IPS DF 6.9 (cell line): ENCODE measurements at regions not wholly inside any gene's neighbourhood (a gene's known extent, or its start where the extent isn't known, plus 50 kb on each side); places are given as distances from the start of the nearest gene placed in this dataset.

Experiments
- DNase-seq: peaks from one replicate; pipeline ENCODE4 v3.0.0-alpha.2; 2013; ENCODE audit warnings: low read depth, low spot score
- H3K27ac ChIP-seq: one replicate; pipeline ENCODE4 v1.5.1; 2013; ENCODE audit warnings: low read length, control low read depth
- H3K27me3 ChIP-seq: 2 replicates; pipeline ENCODE4 v1.6.1; 2013; ENCODE audit warnings: mild to moderate bottlenecking, low read length; ENCODE audit not compliant: control insufficient read depth, insufficient read depth
- H3K36me3 ChIP-seq: 2 replicates; pipeline ENCODE4 v1.6.1; 2013; ENCODE audit warnings: low read length; ENCODE audit not compliant: control insufficient read depth, insufficient read depth
- H3K4me1 ChIP-seq: 2 replicates; pipeline ENCODE4 v1.6.1; 2013; ENCODE audit warnings: low read length; ENCODE audit not compliant: control insufficient read depth, insufficient read depth
- H3K4me3 ChIP-seq: 2 replicates; pipeline ENCODE4 v1.5.1; 2013; ENCODE audit warnings: mild to moderate bottlenecking, low read length
- H3K9me3 ChIP-seq: 2 replicates; pipeline ENCODE4 v1.6.1; 2013; ENCODE audit warnings: low read length, inconsistent platforms; ENCODE audit not compliant: control insufficient read depth, insufficient read depth
- WGBS: extraction: QIAGEN DNeasy Blood & Tissue Kit; methylation state at CpG from one replicate; pipeline ENCODE4 v1.1.7; 2013; ENCODE audit warnings: mixed read lengths, missing lambda C conversion rate; ENCODE audit not compliant: insufficient read length, insufficient coverage; 5-methylcytosine and 5-hydroxymethylcytosine counted together

DNA sequence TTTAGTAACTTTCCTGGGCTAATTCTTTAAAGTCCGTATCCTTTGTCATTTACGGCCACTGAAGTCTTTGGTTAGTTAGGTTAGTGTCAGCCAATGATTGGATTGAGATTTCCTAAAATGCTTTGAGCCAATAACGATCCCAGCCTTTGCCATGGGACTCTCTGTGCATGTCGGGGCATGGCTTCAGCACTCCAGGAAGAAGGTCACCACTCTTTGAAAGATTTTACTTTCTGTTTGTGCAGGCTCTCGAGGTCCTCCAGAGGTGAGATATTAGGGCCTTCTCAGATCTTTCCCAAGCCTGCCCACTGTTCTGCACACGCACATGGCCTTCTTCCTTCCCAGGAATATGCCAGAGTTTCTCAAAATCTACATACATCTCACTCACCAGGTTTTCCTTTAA is 153.7 kb upstream of the ARGLU1 start:
- no peak for DNase-seq
- no peaks in the 10 kb centered on the region for H3K36me3 ChIP-seq
- no CpG with 5 or more reads among the region's 6 CpGs for WGBS

DNA sequence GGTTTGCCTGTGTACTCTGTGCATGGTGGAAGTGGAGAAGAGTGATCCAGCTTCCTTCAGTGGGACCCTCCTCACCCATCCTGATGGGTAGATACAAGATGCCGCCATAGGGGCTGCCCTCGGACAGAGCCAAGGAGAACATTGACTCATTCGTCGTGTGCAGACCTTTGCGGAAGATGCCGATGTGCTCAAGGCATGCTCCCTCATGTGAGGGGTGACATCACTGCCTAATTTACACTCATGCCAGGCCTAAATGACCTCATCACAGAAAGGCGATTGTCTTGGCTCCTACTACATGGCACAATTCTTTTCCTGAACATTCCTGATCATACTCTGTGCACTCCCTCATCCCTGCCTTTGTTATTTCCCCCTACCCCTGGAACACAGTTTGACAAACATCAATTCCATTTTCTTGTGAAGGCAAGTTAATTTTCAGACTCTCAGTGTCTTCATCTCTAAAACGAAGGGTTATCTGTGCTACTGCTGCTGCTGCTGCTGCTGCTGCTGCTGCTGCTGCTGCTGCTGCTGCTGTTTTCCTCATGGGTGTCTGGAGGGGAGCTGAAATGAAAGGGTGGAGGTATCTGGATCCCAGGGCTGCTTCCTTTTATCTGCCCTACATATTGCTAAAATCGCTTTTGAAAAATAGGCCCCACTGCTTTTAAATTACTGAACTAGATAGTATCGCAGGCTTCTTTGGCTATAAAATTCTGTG is 146.5 kb upstream of the ARGLU1 start:
- Histone ChIP-seq H3K9me3 (no peaks in the 10 kb centered on the region), H3K4me1 (no peaks in the 10 kb centered on the region), H3K27ac (no peak overlapping the region), H3K27me3 (no peaks in the 10 kb centered on the region), H3K4me3 (no peak overlapping the region), H3K36me3 (no peaks in the 10 kb centered on the region)
- no peak for DNase-seq
- no CpG with 5 or more reads among the region's 10 CpGs for WGBS

More for the DNA sequence above, 153.7 kb upstream of the ARGLU1 start:
- H3K4me1 ChIP-seq: no peaks in the 10 kb centered on the region; the same call in 1 of the 2 replicates
- no peak overlapping the region for H3K27ac ChIP-seq
- no peak overlapping the region for H3K4me3 ChIP-seq
- no peaks in the 10 kb centered on the region for H3K9me3 ChIP-seq
- H3K27me3 ChIP-seq: no peaks in the 10 kb centered on the region

DNA sequence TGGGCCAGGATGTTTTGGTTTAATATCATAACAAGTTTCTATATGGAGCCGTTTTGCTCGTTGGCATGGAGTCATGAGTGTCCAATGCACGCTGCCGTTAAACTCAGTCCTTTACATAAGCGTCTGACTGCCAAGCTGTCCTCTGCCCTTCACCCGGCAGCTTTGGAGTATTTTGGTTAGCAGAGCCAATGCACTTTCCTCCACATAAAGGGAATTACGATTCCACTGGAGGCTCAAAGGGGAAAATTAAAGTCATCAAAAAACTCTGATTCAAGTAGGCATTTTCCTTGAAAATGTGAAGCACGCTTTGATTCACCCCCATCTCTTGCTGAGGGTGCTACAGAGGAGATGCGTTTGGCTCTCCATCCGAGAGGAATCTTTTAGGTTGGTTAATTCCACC is 144.4 kb upstream of the ARGLU1 start:
- Histone ChIP-seq H3K4me3 (no peak overlapping the region), H3K9me3 (no peaks in the 10 kb centered on the region), H3K27me3 (no peaks in the 10 kb centered on the region), H3K27ac (no peak overlapping the region), H3K36me3 (no peaks in the 10 kb centered on the region), H3K4me1 (no peaks in the 10 kb centered on the region)
- no peak for DNase-seq
- WGBS: no CpG with 5 or more reads among the region's 10 CpGs

DNA sequence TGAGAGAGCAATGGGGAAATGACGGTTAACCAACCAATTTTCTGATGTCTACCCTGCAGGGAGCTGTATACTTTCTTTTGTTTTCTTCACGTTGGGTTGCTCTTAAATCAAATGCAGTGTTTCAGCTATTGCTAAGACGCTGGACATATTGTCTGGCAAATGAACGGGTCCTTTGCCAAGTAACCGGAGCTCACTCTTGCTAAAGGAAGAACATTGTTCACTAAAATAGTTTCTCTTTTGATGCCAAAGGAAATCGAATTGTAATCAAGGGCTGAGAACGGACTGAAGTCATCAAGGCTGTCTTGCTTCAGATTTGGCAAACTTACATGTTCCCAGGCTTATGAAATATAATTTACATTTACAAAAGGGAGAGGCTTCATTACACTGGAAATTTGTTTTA is 142.3 kb upstream of the ARGLU1 start:
- no peak overlapping the region for H3K27ac ChIP-seq
- no peaks in the 10 kb centered on the region for H3K4me1 ChIP-seq
- no CpG with 5 or more reads among the region's 7 CpGs for WGBS
- H3K27me3 ChIP-seq: no peaks in the 10 kb centered on the region
- DNase-seq: no peak
- H3K4me3 ChIP-seq: no peak overlapping the region
- no peaks in the 10 kb centered on the region for H3K9me3 ChIP-seq
- no peaks in the 10 kb centered on the region for H3K36me3 ChIP-seq

DNA sequence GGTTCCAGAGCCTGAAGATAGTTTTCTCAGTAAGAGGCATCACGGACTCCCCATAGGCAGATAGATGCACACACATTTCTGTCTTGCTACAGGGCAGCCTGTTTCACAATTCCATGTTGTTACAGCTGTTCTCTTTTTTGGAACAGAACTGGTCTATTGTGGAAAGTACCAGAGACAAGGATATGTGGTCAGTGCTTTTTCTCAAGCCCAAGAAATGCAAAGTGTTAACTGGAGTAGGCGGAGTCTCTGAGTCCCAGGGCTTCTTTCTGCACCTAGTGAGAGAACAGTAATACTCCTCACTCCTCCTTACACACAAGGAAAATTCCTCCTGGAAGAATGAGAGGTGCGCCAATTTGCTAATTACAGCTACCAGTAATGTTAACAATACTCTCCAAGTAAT is 141.6 kb upstream of the ARGLU1 start:
- H3K27me3 ChIP-seq: no peaks in the 10 kb centered on the region
- H3K27ac ChIP-seq: no peak overlapping the region
- H3K4me3 ChIP-seq: no peak overlapping the region
- no CpG with 5 or more reads among the region's 3 CpGs for WGBS
- no peaks in the 10 kb centered on the region for H3K4me1 ChIP-seq
- H3K36me3 ChIP-seq: no peaks in the 10 kb centered on the region
- no peaks in the 10 kb centered on the region for H3K9me3 ChIP-seq
- no peak for DNase-seq

DNA sequence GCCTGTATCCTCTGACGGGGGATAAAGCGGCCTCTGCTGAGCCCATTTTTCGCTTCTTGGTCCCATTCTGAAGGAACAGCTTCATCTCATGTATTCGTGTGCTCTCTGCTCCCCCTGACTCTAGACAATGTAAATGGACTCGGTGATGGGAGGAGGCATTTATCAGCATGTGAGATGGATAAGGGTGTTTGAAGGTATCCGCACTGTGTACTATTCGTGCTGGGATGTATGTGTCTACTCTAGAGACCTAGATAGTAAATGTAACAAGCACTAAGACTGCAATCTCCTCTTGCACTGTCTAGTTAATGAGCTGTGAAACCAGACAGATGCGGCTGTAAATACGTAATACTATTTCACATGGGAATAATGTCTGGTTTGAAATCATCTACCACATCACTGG is 134.6 kb upstream of the ARGLU1 start:
- Histone ChIP-seq H3K27me3 (no peaks in the 10 kb centered on the region), H3K27ac (no peak overlapping the region), H3K4me1 (no peaks in the 10 kb centered on the region), H3K4me3 (no peak overlapping the region), H3K36me3 (no peaks in the 10 kb centered on the region), H3K9me3 (no peaks in the 10 kb centered on the region)
- WGBS: no CpG with 5 or more reads among the region's 9 CpGs
- DNase-seq: no peak

DNA sequence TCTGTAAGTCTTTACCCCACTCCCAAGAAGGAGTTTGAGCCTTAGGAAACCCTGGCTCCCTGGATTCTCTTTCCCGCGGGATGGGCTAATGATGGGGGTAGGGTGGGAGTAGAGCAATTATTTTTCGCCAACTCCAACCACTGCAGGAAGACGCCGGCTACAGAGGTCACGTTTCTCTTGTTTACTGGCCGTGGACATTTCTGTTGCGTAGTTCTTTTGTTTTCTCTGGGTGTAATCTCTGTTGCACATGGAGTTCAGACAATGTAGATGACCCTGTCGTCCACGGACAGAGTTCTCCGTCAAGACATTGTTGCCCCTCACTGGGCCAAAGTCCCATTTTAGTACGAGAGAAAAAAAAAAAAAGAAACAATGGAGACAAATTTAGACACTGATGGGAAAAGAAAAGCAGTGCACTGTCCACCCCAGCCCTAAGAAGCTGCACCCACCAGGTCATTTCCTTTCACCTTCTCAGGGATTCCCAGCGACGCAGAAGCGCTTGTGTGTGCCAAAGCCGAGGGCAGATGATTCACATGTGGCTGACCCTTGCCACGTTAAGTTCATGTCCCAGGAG is 133.9 kb upstream of the ARGLU1 start:
- no peak for DNase-seq
- H3K9me3 ChIP-seq: no peaks in the 10 kb centered on the region
- no peak overlapping the region for H3K27ac ChIP-seq
- no CpG with 5 or more reads among the region's 17 CpGs for WGBS
- H3K36me3 ChIP-seq: no peaks in the 10 kb centered on the region
- no peaks in the 10 kb centered on the region for H3K27me3 ChIP-seq
- no peak overlapping the region for H3K4me3 ChIP-seq
- H3K4me1 ChIP-seq: no peaks in the 10 kb centered on the region

DNA sequence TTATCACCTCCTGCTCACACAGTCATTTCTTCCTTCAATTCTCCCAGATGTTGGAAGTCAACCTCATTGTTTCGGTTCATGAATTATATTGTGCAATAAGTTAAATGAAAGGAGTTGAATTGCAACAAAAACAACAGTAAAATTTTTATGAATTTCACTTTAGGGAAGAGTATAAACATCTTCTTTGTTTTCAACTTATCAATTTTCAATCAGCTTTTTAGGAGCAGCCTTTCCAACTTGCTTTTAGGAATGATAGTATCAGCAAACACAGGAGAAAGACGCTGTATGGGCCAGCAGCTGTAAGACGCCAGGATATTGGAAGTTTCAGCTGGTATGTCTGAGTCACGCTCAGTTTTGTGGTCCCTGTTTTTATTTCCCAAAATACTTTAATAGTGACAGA is 132.5 kb upstream of the ARGLU1 start:
- WGBS: no CpG with 5 or more reads among the region's 4 CpGs
- no peaks in the 10 kb centered on the region for H3K27me3 ChIP-seq

DNA sequence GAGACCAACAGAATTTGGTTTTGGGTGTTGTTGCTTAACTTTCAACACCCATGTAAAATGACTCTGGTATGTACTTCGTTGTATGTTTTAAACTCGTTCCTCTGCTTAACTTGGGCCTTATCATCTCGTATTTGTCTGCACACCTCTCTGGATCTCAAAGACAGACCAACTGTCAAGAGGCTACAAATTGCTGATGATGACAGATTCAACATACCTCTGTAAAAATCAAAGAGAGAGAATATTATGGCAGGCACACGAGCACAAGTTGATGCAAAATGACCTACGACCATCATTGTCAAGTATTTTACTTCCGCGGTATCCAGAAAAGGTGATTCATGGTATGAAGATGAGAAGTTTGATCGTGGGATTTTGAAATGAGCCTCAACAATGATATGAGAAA is 132.1 kb upstream of the ARGLU1 start:
- Histone ChIP-seq H3K9me3 (no peaks in the 10 kb centered on the region), H3K4me3 (no peak overlapping the region)
- WGBS: no CpG with 5 or more reads among the region's 8 CpGs

More for the DNA sequence above, 132.5 kb upstream of the ARGLU1 start:
- Histone ChIP-seq H3K27ac (no peak overlapping the region), H3K36me3 (no peaks in the 10 kb centered on the region), H3K4me1 (no peaks in the 10 kb centered on the region), H3K9me3 (no peaks in the 10 kb centered on the region), H3K4me3 (no peak overlapping the region)
- no peak for DNase-seq

DNA sequence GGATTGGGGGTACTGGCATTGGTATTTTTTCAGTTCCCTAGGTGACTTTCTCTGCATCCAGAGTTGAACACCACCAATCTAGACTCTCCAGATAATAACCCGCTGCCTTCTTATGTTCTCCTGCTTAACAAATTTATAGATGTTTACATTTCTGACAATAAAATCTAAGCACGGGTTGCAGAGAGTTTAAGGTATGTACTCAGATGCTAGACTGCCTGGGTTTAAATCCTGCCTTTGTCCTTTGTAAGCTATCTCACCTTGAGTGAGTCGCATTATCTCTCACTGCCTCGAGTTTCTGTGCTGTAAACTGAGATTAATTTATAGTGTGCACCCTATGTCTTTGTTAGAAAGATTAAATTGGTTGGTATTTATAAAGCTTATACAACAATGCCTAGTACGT is 131.4 kb upstream of the ARGLU1 start:
- Histone ChIP-seq H3K27me3 (no peaks in the 10 kb centered on the region), H3K4me3 (no peak overlapping the region), H3K27ac (no peak overlapping the region), H3K36me3 (no peaks in the 10 kb centered on the region), H3K9me3 (no peaks in the 10 kb centered on the region), H3K4me1 (no peaks in the 10 kb centered on the region)
- WGBS: no CpG with 5 or more reads among the region's 5 CpGs
- no peak for DNase-seq

More for the DNA sequence above, 132.1 kb upstream of the ARGLU1 start:
- H3K27ac ChIP-seq: no peak overlapping the region
- DNase-seq: no peak
- no peaks in the 10 kb centered on the region for H3K36me3 ChIP-seq
- no peaks in the 10 kb centered on the region for H3K4me1 ChIP-seq
- H3K27me3 ChIP-seq: no peaks in the 10 kb centered on the region

DNA sequence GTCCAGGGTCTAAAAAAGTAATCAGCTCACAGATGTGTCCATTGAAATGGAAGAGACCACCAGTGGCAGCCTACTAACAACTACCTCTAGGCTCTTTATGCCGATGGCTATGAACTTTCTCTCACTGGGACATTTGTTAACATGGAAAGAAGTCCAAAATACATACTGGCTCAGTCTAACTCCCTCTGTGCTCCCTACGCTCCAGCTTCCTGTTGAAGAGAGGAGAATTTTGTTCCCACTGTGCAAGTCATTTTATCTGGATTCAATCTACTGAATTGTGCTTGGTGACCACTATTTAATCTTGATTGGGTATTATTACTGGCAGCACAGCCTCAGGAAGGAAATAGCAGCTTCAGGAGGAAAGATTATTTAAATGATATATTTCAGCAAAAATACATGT is 128.8 kb upstream of the ARGLU1 start:
- H3K27ac ChIP-seq: no peak overlapping the region
- H3K27me3 ChIP-seq: no peaks in the 10 kb centered on the region
- H3K4me3 ChIP-seq: no peak overlapping the region
- no CpG with 5 or more reads among the region's 2 CpGs for WGBS
- no peak for DNase-seq
- no peaks in the 10 kb centered on the region for H3K9me3 ChIP-seq
- no peaks in the 10 kb centered on the region for H3K4me1 ChIP-seq
- no peaks in the 10 kb centered on the region for H3K36me3 ChIP-seq
